Liver (tissue), 7 donors: ENCODE measurements at regions not wholly inside any gene's neighbourhood (a gene's known extent, or its start where the extent isn't known, plus 50 kb on each side); places are given as distances from the start of the nearest gene placed in this dataset.

Experiments
- DNase-seq: peaks from one replicate; pipeline ENCODE4 v3.0.0-alpha.2; 2017; ENCODE audit warnings: low spot score
- H3K27ac ChIP-seq, 2 donors: one replicate each; pipeline ENCODE4 v1.7.0; 2013; ENCODE audit warnings: inconsistent platforms in 2 of 2, low read length in 2 of 2, control low read depth in 1 of 2, low read depth in 1 of 2, mild to moderate bottlenecking in 1 of 2
- H3K27me3 ChIP-seq, 4 donors: one replicate each; pipeline versions ENCODE4 v1.6.1 to v1.7.0; 2013; ENCODE audit warnings: low read length in 3 of 4, inconsistent platforms in 1 of 4, mild to moderate bottlenecking in 1 of 4, moderate library complexity in 1 of 4; ENCODE audit not compliant: control insufficient read depth in 4 of 4, insufficient read depth in 4 of 4
- H3K36me3 ChIP-seq, 4 donors: one replicate each; pipeline versions ENCODE4 v1.6.1 to v1.7.0; 2013; ENCODE audit warnings: low read length in 3 of 4, mild to moderate bottlenecking in 3 of 4, low read depth in 1 of 4, moderate library complexity in 1 of 4; ENCODE audit not compliant: control insufficient read depth in 4 of 4, insufficient read depth in 3 of 4
- H3K4me1 ChIP-seq, 4 donors: one replicate each; pipeline versions ENCODE4 v1.6.1 to v1.7.0; 2013; ENCODE audit warnings: low read length in 3 of 4, mild to moderate bottlenecking in 3 of 4, moderate library complexity in 1 of 4; ENCODE audit not compliant: control insufficient read depth in 4 of 4, insufficient read depth in 4 of 4
- H3K4me3 ChIP-seq, 3 donors: one replicate each; pipeline versions ENCODE4 v1.6.1 to v1.7.0; 2013; ENCODE audit warnings: low read length in 3 of 3, control low read depth in 1 of 3, low read depth in 1 of 3, mild to moderate bottlenecking in 1 of 3
- H3K9ac ChIP-seq, 2 donors: one replicate each; pipeline ENCODE4 v1.7.0; 2013; ENCODE audit warnings: low read length in 2 of 2, mild to moderate bottlenecking in 2 of 2, moderate library complexity in 2 of 2, control low read depth in 1 of 2, low read depth in 1 of 2
- H3K9me3 ChIP-seq, 4 donors: one replicate each; pipeline versions ENCODE4 v1.6.1 to v1.7.0; 2013; ENCODE audit warnings: low read length in 3 of 4; ENCODE audit not compliant: control insufficient read depth in 4 of 4
- EGR1 ChIP-seq, 2 donors: IDR thresholded peaks; 2 replicates each; pipeline ENCODE4 v1.6.1; 2016 to 2018; ENCODE audit warnings: antibody characterized with exemption in 2 of 2, low read depth in 2 of 2
- FOXA2 ChIP-seq: IDR thresholded peaks from 2 replicates; pipeline ENCODE4 v1.6.1; 2016; ENCODE audit warnings: antibody characterized with exemption
- GABPA ChIP-seq, 2 donors: IDR thresholded peaks in 1 of 2; conservative IDR thresholded peaks in 1 of 2; 2 replicates each; pipeline ENCODE4 v1.6.1; 2016; ENCODE audit warnings: antibody characterized with exemption in 2 of 2, mild to moderate bottlenecking in 1 of 2, moderate library complexity in 1 of 2
- HNF4A ChIP-seq, 2 donors: conservative IDR thresholded peaks; 2 replicates each; pipeline ENCODE4 v1.6.1; 2016; ENCODE audit warnings: antibody characterized with exemption in 2 of 2, mild to moderate bottlenecking in 2 of 2
- NR2F2 ChIP-seq: IDR thresholded peaks from 2 replicates; pipeline ENCODE4 v1.6.1; 2016; ENCODE audit warnings: antibody characterized with exemption
- RAD21 ChIP-seq, 2 donors: IDR thresholded peaks; 2 replicates each; pipeline ENCODE4 v1.6.1; 2016; ENCODE audit warnings: antibody characterized with exemption in 2 of 2, mild to moderate bottlenecking in 2 of 2
- RXRA ChIP-seq, 2 donors: IDR thresholded peaks; 2 replicates each; pipeline ENCODE4 v1.6.1; 2017 to 2018; ENCODE audit warnings: antibody characterized with exemption in 2 of 2, mild to moderate bottlenecking in 1 of 2
- SP1 ChIP-seq: IDR thresholded peaks from 2 replicates; pipeline ENCODE4 v1.6.1; 2018; ENCODE audit warnings: antibody characterized with exemption, mild to moderate bottlenecking
- TAF1 ChIP-seq: conservative IDR thresholded peaks from 2 replicates; pipeline ENCODE4 v1.6.1; 2016; ENCODE audit warnings: antibody characterized with exemption, mild to moderate bottlenecking
- YY1 ChIP-seq: IDR thresholded peaks from 2 replicates; pipeline ENCODE4 v1.6.1; 2016; ENCODE audit warnings: antibody characterized with exemption, mild to moderate bottlenecking
- WGBS: extraction: QIAGEN DNeasy Blood & Tissue Kit; methylation state at CpG from one replicate; pipeline ENCODE4 v1.1.7; 2013; 5-methylcytosine and 5-hydroxymethylcytosine counted together
- TF ChIP-seq, protein P1 (sequence below): IDR thresholded peaks from 2 replicates; pipeline ENCODE4 v1.6.1; 2016; ENCODE audit warnings: antibody characterized with exemption
- TF ChIP-seq, protein P2 (sequence below): IDR thresholded peaks from 2 replicates; pipeline ENCODE4 v1.6.1; 2016; ENCODE audit warnings: antibody characterized with exemption
- TF ChIP-seq, protein P3 (sequence below): IDR thresholded peaks from 2 replicates; pipeline ENCODE4 v1.6.1; 2016; ENCODE audit warnings: antibody characterized with exemption, mild to moderate bottlenecking
- donor health status: healthy.
- donor health status: healthy.
- donor health status: healthy.
- donor health status: healthy.

DNA sequence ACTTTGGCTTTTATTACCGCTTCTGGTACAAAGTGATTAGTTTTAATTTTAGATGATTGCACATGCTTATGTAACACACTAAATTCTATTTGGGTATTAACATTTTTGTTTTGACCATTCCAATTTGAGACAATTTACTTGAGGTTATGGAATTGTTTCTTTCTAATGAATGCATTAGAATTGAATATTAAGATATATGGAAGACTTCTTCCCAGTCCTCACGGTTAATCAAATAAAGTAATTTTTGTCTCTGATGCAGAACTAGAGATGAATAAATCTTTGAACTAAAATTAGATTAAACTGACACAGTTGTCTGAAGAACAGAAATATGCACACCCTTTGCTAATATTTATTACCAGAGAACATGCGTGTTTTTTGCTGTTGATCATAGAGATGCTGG lies 127.1 kb upstream of the FBXL17 start:
- H3K27me3 ChIP-seq, result peaks cover 0 to 9% (median 0%) of the 10 kb centered on the region in 4 donors
- H3K36me3 ChIP-seq, result no peaks in the 10 kb centered on the region
- H3K9me3 ChIP-seq, result no peaks in the 10 kb centered on the region
- DNase-seq, result no peak
- H3K4me1 ChIP-seq, result no peaks in the 10 kb centered on the region
- 93% methylated on average over 3 of the region's 3 CpGs for WGBS
- H3K9ac ChIP-seq, result no peak overlapping the region
- H3K27ac ChIP-seq, result no peak overlapping the region
- no peak for TF ChIP-seq RXRA (IDR thresholded peaks at IDR 0.05)
- TF ChIP-seq, protein P1, sequence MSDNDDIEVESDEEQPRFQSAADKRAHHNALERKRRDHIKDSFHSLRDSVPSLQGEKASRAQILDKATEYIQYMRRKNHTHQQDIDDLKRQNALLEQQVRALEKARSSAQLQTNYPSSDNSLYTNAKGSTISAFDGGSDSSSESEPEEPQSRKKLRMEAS, result no peak
- TF ChIP-seq, protein P2, sequence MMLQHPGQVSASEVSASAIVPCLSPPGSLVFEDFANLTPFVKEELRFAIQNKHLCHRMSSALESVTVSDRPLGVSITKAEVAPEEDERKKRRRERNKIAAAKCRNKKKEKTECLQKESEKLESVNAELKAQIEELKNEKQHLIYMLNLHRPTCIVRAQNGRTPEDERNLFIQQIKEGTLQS, result no peak
- TF ChIP-seq, protein P3, sequence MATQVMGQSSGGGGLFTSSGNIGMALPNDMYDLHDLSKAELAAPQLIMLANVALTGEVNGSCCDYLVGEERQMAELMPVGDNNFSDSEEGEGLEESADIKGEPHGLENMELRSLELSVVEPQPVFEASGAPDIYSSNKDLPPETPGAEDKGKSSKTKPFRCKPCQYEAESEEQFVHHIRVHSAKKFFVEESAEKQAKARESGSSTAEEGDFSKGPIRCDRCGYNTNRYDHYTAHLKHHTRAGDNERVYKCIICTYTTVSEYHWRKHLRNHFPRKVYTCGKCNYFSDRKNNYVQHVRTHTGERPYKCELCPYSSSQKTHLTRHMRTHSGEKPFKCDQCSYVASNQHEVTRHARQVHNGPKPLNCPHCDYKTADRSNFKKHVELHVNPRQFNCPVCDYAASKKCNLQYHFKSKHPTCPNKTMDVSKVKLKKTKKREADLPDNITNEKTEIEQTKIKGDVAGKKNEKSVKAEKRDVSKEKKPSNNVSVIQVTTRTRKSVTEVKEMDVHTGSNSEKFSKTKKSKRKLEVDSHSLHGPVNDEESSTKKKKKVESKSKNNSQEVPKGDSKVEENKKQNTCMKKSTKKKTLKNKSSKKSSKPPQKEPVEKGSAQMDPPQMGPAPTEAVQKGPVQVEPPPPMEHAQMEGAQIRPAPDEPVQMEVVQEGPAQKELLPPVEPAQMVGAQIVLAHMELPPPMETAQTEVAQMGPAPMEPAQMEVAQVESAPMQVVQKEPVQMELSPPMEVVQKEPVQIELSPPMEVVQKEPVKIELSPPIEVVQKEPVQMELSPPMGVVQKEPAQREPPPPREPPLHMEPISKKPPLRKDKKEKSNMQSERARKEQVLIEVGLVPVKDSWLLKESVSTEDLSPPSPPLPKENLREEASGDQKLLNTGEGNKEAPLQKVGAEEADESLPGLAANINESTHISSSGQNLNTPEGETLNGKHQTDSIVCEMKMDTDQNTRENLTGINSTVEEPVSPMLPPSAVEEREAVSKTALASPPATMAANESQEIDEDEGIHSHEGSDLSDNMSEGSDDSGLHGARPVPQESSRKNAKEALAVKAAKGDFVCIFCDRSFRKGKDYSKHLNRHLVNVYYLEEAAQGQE, result no peak
- no peak for TF ChIP-seq FOXA2
- TF ChIP-seq TAF1, result no peak
- no peak for TF ChIP-seq NR2F2
- H3K4me3 ChIP-seq, result no peak overlapping the region

DNA sequence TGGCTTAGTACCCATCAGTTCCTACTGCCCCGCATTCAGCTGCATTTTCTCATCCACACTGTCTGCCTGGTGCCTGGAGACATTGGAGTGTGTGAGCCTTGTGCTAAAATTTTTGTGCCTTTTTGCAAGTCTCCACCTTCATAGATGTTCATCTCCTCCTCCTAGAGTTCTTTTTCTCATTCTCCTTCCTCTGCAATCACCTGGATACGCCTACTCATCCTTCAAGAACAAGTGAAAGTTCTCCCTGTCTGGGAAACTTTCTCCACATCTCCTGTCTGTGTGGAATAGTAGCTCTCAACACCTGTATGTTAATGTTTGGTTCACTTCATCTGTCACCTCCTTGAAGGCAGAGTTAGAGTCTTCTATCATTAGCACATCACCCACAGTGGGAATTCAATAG lies 125.7 kb upstream of the FBXL17 start:
- peaks cover 0 to 9% (median 0%) of the 10 kb centered on the region in 4 donors for H3K27me3 ChIP-seq
- H3K27ac ChIP-seq, result no peak overlapping the region
- no peaks in the 10 kb centered on the region for H3K9me3 ChIP-seq
- no peaks in the 10 kb centered on the region for H3K4me1 ChIP-seq
- 86% methylated on average over 2 of the region's 2 CpGs for WGBS
- no peak overlapping the region for H3K9ac ChIP-seq
- no peak for TF ChIP-seq HNF4A (conservative IDR thresholded peaks at IDR 0.05)
- TF ChIP-seq RAD21 (IDR thresholded peaks at IDR 0.05), result no peak
- no peak for TF ChIP-seq TAF1
- TF ChIP-seq EGR1 (IDR thresholded peaks at IDR 0.05; ENCODE audit: low read depth in 2 of 2), result no peak
- TF ChIP-seq YY1, result no peak
- TF ChIP-seq FOXA2, result no peak
- no peak for TF ChIP-seq GABPA (IDR thresholded peaks at IDR 0.05 in 1 of 2, conservative IDR thresholded peaks at IDR 0.05 in 1 of 2)
- TF ChIP-seq, protein P3, result no peak
- TF ChIP-seq SP1, result no peak
- no peak overlapping the region for H3K4me3 ChIP-seq
- no peak for DNase-seq
- H3K36me3 ChIP-seq, result no peaks in the 10 kb centered on the region
